PC-9 (cell line): ENCODE measurements at regions not wholly inside any gene's neighbourhood (a gene's known extent, or its start where the extent isn't known, plus 50 kb on each side); places are given as distances from the start of the nearest gene placed in this dataset.

Experiments
- BruUV-seq: library from RNA; stranded (reverse); fragments of 400-500 nt; replicated peaks from 2 replicates; lab custom pipeline; 2021; lab: Mats Ljungman, UMichigan
- CTCF ChIA-PET: fragments of 300-600 bp; sonication (Branson Sonifier 250); formaldehyde crosslinking; loops from one replicate; lab custom pipeline; 2022; ENCODE audit warnings: antibody characterized with exemption; lab: Charles Lee
- POLR2A ChIA-PET: fragments of 300-600 bp; sonication (Branson Sonifier 250); formaldehyde crosslinking; loops from one replicate; lab custom pipeline; 2022; ENCODE audit warnings: antibody characterized with exemption; ENCODE audit not compliant: unreplicated experiment; lab: Charles Lee
- DNase-seq, 2 experiments: peaks; one replicate each; pipeline versions ENCODE4 v3.0.0 to v3.0.0-alpha.2; 2015 to 2022; ENCODE audit warnings: mixed read lengths in 1 of 2
- H2AFZ ChIP-seq: fragments of 200-600 bp; sonication (generic); 2 replicates; pipeline ENCODE4 v1.8.1; 2017; ENCODE audit warnings: antibody characterized with exemption
- H3F3A ChIP-seq: fragments of 200-600 bp; sonication (generic); 2 replicates; pipeline ENCODE4 v1.8.1; 2017; ENCODE audit warnings: antibody characterized with exemption, mild to moderate bottlenecking, low read depth; ENCODE audit not compliant: insufficient read depth
- H3K27ac ChIP-seq: fragments of 200-600 bp; sonication (generic); 2 replicates; pipeline ENCODE4 v1.6.1; 2016; ENCODE audit warnings: mixed run types
- H3K27me3 ChIP-seq: fragments of 200-600 bp; sonication (generic); 2 replicates; pipeline ENCODE4 v1.6.1; 2016; ENCODE audit warnings: low read depth, mixed run types; ENCODE audit not compliant: insufficient read depth
- H3K36me3 ChIP-seq: fragments of 200-600 bp; sonication (generic); 2 replicates; pipeline ENCODE4 v1.6.1; 2016; ENCODE audit warnings: low read depth, mixed run types
- H3K4me1 ChIP-seq: fragments of 200-600 bp; sonication (generic); replicated peaks from 2 replicates; pipeline ENCODE4 v1.6.1; 2016; ENCODE audit warnings: mixed run types; ENCODE audit not compliant: insufficient read depth
- H3K4me2 ChIP-seq: fragments of 200-600 bp; sonication (generic); 2 replicates; pipeline ENCODE4 v1.6.1; 2017; ENCODE audit warnings: mixed run types
- H3K4me3 ChIP-seq: fragments of 200-600 bp; sonication (generic); 2 replicates; pipeline ENCODE4 v1.6.1; 2016; ENCODE audit warnings: mixed run types
- H3K79me2 ChIP-seq: fragments of 200-600 bp; sonication (generic); 2 replicates; pipeline ENCODE4 v1.6.1; 2017; ENCODE audit warnings: low read depth, mixed run types
- H3K9me2 ChIP-seq: fragments of 200-600 bp; sonication (generic); 2 replicates; pipeline ENCODE4 v1.8.1; 2017; ENCODE audit warnings: mild to moderate bottlenecking; ENCODE audit not compliant: insufficient read depth
- H3K9me3 ChIP-seq: fragments of 200-600 bp; sonication (generic); 2 replicates; pipeline ENCODE4 v1.8.1; 2016; ENCODE audit warnings: low read depth; ENCODE audit not compliant: insufficient read depth
- H4K20me1 ChIP-seq: fragments of 200-600 bp; sonication (generic); 2 replicates; pipeline ENCODE4 v1.8.1; 2017; ENCODE audit not compliant: insufficient read depth
- EZH2 ChIP-seq: fragments of 200-600 bp; sonication (generic); IDR thresholded peaks from 2 replicates; pipeline ENCODE4 v1.8.0; 2017; ENCODE audit warnings: antibody characterized with exemption, low read depth
- intact Hi-C: fragments of 100-400 bp; cut with micrococcal nuclease; formaldehyde crosslinking; loops from one replicate; pipeline ENCODE4 v1.10.0; 2022; ENCODE audit not compliant: unreplicated experiment
- TF ChIP-seq, protein P1 (sequence below): fragments of 200-600 bp; sonication (generic); conservative IDR thresholded peaks from 2 replicates; pipeline ENCODE4 v1.6.1; 2017; ENCODE audit warnings: mixed run types, antibody characterized with exemption, mild to moderate bottlenecking, moderate library complexity

DNA sequence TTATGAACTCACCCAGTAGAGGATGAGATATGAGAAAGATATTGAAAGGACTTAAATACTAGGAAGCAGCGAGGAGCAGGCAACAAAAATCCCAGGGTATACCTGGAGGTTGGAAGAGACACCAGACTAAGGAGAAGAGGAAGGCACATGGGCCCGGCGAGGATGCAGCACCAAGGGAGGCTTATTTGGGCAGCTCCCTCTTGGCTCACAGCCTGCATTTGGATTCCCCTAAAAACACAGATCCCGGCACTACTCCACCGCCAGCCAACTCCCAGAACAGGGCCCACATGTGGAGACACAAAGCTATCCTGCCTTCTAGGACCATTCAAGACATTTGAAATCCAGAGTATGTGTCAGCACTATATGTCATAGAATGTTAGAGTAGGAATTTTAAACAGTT, 199.8 kb upstream of the FBXL7 start:
- H4K20me1 ChIP-seq, result no peaks in the 10 kb centered on the region
- H3K27ac ChIP-seq, result no peak overlapping the region
- H3K27me3 ChIP-seq, result no peaks in the 10 kb centered on the region
- CTCF ChIA-PET, result no interaction called here
- no peaks in the 10 kb centered on the region for H3K9me2 ChIP-seq
- no peaks in the 10 kb centered on the region for H3K79me2 ChIP-seq
- no peak overlapping the region; the same call in 1 of the 2 replicates for H2AFZ ChIP-seq
- H3K36me3 ChIP-seq, result no peaks in the 10 kb centered on the region
- intact Hi-C loops, result no loop called here
- H3K4me1 ChIP-seq, result no peaks in the 10 kb centered on the region
- no peaks in the 10 kb centered on the region for H3F3A ChIP-seq
- no peak for TF ChIP-seq EZH2
- TF ChIP-seq, protein P1, sequence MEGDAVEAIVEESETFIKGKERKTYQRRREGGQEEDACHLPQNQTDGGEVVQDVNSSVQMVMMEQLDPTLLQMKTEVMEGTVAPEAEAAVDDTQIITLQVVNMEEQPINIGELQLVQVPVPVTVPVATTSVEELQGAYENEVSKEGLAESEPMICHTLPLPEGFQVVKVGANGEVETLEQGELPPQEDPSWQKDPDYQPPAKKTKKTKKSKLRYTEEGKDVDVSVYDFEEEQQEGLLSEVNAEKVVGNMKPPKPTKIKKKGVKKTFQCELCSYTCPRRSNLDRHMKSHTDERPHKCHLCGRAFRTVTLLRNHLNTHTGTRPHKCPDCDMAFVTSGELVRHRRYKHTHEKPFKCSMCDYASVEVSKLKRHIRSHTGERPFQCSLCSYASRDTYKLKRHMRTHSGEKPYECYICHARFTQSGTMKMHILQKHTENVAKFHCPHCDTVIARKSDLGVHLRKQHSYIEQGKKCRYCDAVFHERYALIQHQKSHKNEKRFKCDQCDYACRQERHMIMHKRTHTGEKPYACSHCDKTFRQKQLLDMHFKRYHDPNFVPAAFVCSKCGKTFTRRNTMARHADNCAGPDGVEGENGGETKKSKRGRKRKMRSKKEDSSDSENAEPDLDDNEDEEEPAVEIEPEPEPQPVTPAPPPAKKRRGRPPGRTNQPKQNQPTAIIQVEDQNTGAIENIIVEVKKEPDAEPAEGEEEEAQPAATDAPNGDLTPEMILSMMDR, result no peak
- no peak overlapping the region for H3K4me2 ChIP-seq
- no peaks in the 10 kb centered on the region for H3K9me3 ChIP-seq
- no peak for DNase-seq
- POLR2A ChIA-PET, result no interaction called here
- H3K4me3 ChIP-seq, result no peak overlapping the region
- BruUV-seq, result no TSS peak

DNA sequence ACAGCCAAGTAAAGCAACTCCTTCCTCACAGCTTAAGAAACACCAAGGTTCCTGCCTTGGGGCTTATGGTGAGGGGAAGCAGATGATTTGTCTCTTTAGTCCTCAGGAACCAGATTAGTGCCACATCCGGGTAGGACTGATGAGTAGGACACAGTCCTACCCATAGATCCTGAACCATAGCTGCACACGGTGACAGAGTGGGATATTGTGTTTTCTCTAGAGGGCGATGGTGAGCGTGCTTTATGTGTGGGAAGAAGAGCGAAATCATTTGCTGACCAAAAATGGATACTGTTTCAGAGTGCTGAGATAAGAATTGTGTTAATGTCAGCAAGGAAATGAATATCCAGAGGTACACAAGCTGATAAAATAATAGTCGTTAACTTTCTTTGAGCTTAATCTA, 209.0 kb upstream of the FBXL7 start:
- no peak for TF ChIP-seq EZH2
- POLR2A ChIA-PET, result no interaction called here
- no peaks in the 10 kb centered on the region for H3K79me2 ChIP-seq
- DNase-seq, result no peak
- CTCF ChIA-PET, result no interaction called here
- H3K4me3 ChIP-seq, result no peak overlapping the region
- intact Hi-C loops, result no loop called here
- H3K9me3 ChIP-seq, result no peaks in the 10 kb centered on the region
- no peak overlapping the region for H3K27ac ChIP-seq
- H4K20me1 ChIP-seq, result no peaks in the 10 kb centered on the region
- no peaks in the 10 kb centered on the region for H3K4me1 ChIP-seq
- H3F3A ChIP-seq, result no peaks in the 10 kb centered on the region
- no peaks in the 10 kb centered on the region for H3K36me3 ChIP-seq
- no TSS peak for BruUV-seq
- H2AFZ ChIP-seq, result no peak overlapping the region
- no peak overlapping the region for H3K4me2 ChIP-seq
- H3K27me3 ChIP-seq, result no peaks in the 10 kb centered on the region
- H3K9me2 ChIP-seq, result no peaks in the 10 kb centered on the region

GRCh38 chr5:15286650-15287049, 213.3 kb upstream of the FBXL7 start:
- Histone ChIP-seq H3F3A (no peaks in the 10 kb centered on the region), H3K36me3 (no peaks in the 10 kb centered on the region), H3K27me3 (no peaks in the 10 kb centered on the region), H3K4me3 (no peak overlapping the region), H3K9me2 (no peaks in the 10 kb centered on the region), H3K79me2 (no peaks in the 10 kb centered on the region), H4K20me1 (no peaks in the 10 kb centered on the region), H2AFZ (no peak overlapping the region), H3K9me3 (no peaks in the 10 kb centered on the region), H3K27ac (no peak overlapping the region), H3K4me1 (no peaks in the 10 kb centered on the region), H3K4me2 (no peak overlapping the region)
- ChIA-PET POLR2A (no interaction called here), CTCF (no interaction called here)
- TF ChIP-seq, protein P1, result no peak
- TF ChIP-seq EZH2, result no peak
- BruUV-seq, result no TSS peak
- no peak for DNase-seq
- intact Hi-C loops, result no loop called here

- Histone ChIP-seq H3K4me2 (no peak overlapping the region), H3K9me3 (no peaks in the 10 kb centered on the region), H2AFZ (no peak overlapping the region), H3K79me2 (no peaks in the 10 kb centered on the region), H3K36me3 (no peaks in the 10 kb centered on the region), H3K4me3 (no peak overlapping the region), H3K4me1 (no peaks in the 10 kb centered on the region), H3K9me2 (no peaks in the 10 kb centered on the region), H3K27me3 (no peaks in the 10 kb centered on the region), H4K20me1 (no peaks in the 10 kb centered on the region), H3F3A (no peaks in the 10 kb centered on the region), H3K27ac (no peak overlapping the region)
- no TSS peak for BruUV-seq
- intact Hi-C loops, result no loop called here
- ChIA-PET POLR2A (no interaction called here), CTCF (no interaction called here)
- DNase-seq, result no peak
- no peak for TF ChIP-seq EZH2
- TF ChIP-seq, protein P1, result no peak
Measured at GRCh38 chr5:15285901-15286583, 213.9 kb upstream of the FBXL7 start.
